Cardiac fibroblast (primary cell): ENCODE measurements at regions not wholly inside any gene's neighbourhood (a gene's known extent, or its start where the extent isn't known, plus 50 kb on each side); places are given as distances from the start of the nearest gene placed in this dataset.
"Not testable (repeated sequence)": the region's sequence is repeated elsewhere in the genome, so short reads cannot be mapped to it uniquely, and the experiment has no call there.

Experiments
- DNase-seq, 2 donors: peaks; one replicate each; pipeline versions ENCODE4 v3.0.0 to v3.0.0-alpha.2; 2010; ENCODE audit warnings: low read depth in 2 of 2
- H3K4me3 ChIP-seq, 2 donors: replicated peaks in 1 of 2; 1 replicate in 1 of 2; 2 replicates in 1 of 2; pipeline ENCODE4 v1.5.1; 2011; ENCODE audit warnings: low read depth in 2 of 2, low read length in 2 of 2, mild to moderate bottlenecking in 2 of 2, moderate library complexity in 1 of 2
- CTCF ChIP-seq: IDR thresholded peaks from one replicate; pipeline ENCODE4 v1.5.1; 2011; ENCODE audit warnings: low read depth, mild to moderate bottlenecking, low read length, inconsistent platforms

DNA sequence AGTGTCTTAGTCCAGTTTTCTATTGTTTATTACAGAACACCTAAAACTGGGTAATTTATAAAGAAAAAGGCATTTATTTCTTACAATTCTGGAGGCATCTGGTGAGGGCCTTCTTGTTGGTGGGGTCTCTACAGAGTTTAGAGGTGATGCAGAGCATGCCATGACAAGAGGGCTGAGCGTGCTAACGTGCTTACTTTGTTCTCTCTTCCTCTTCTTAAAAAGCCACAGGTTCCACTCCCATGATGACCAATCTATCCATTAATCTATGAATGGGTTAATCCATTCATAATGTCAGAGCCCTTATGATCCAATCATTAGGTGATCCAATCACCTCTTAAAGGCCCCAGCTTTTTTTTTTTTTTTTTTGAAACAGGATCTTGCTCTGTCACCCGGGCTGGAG, 291.5 kb upstream of the GALNTL6 start:
- no peak overlapping the region for H3K4me3 ChIP-seq
- TF ChIP-seq CTCF: no peak
- DNase-seq: no peak

DNA sequence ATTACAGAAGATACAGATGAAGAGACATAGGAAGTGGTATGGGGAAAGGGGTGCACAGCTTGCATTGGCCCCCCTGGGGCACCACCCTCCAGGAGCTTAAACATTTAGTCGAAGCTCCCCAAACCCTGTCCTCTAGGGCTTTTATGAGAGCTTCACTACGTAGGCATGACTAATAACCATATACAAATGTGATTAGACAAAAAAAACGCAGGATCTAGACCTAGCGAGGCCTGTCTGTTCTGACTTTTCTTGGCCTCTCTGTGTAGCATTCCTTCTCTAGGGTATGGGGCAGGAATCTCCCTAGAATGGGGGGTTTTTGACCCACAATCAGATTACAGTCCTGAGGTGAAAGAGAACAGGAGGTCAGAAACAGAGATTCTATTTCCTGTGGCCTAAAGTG, 293.7 kb upstream of the GALNTL6 start:
- no peak for DNase-seq
- TF ChIP-seq CTCF: no peak
- no peak overlapping the region for H3K4me3 ChIP-seq

DNA sequence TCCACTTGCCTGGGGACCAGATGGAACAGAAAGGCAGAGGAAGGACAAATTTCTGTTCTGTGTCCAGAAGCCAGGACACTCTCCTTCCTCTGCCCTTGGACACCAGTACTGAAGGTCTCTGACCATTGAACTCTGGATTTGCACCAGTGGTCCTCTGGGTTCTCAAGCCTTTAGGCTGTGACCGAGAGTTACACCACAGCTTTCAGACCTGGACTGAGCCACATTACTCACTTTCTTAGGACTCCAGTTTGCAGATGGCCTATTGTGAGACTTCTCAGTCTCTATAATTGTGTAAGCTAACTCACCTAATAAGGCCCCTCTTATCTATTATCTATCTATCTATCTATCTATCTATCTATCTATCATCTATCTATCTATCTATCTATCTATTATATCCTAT, 295.3 kb upstream of the GALNTL6 start:
- no peak overlapping the region for H3K4me3 ChIP-seq
- no peak for TF ChIP-seq CTCF
- DNase-seq: no peak

GRCh38 chr4:171516694-171517093, 296.5 kb upstream of the GALNTL6 start:
- DNase-seq: no peak
- no peak overlapping the region for H3K4me3 ChIP-seq
- TF ChIP-seq CTCF: no peak

- no peak for TF ChIP-seq CTCF
- no peak overlapping the region for H3K4me3 ChIP-seq
- DNase-seq: no peak
Measured at GRCh38 chr4:171484681-171485080, 328.5 kb upstream of the GALNTL6 start.

DNA sequence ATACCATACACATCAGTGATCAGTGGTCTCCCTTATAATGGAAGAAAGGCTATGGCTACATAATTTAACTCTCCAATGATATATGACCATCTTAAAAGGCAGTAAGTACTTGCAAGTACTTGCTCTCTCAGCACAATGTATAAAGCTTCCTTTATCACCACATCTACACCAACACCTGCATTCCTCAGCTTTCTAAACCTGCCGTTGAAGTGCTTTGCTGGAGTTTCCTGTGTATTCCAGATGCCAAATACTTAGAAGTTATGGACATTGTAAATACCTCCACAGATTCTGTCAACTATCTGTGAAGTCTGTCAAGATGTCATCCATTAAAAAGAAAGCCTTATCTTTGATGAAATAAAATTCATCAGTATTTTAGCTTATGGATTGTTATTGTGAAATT, 335.0 kb upstream of the GALNTL6 start:
- no peak for TF ChIP-seq CTCF
- DNase-seq: no peak

DNA sequence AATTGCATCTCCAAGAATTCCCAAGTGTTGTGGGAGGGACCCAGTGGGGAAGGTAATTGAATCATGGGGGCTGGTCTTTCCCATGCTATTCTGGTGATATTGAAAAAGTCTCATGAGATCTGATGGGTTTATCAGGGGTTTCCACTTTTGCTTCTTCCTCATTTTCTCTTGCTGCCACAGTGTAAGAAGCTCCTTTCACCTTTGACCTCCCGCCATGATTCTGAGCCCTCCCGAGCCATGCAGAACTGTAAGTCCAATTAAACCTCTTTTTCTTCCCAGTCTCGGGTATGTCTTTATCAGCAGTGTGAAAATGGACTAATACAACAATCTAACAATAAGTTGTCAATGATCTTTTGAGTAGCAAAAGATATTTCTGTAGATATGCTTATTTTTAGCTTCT, 338.1 kb upstream of the GALNTL6 start:
- not testable (repeated sequence) for DNase-seq, H3K4me3 ChIP-seq

More for the DNA sequence above, 335.0 kb upstream of the GALNTL6 start:
- no peak overlapping the region for H3K4me3 ChIP-seq
